ENCODE measurements at regions not wholly inside any gene's neighbourhood (a gene's known extent, or its start where the extent isn't known, plus 50 kb on each side); places are given as distances from the start of the nearest gene placed in this dataset.

DNA sequence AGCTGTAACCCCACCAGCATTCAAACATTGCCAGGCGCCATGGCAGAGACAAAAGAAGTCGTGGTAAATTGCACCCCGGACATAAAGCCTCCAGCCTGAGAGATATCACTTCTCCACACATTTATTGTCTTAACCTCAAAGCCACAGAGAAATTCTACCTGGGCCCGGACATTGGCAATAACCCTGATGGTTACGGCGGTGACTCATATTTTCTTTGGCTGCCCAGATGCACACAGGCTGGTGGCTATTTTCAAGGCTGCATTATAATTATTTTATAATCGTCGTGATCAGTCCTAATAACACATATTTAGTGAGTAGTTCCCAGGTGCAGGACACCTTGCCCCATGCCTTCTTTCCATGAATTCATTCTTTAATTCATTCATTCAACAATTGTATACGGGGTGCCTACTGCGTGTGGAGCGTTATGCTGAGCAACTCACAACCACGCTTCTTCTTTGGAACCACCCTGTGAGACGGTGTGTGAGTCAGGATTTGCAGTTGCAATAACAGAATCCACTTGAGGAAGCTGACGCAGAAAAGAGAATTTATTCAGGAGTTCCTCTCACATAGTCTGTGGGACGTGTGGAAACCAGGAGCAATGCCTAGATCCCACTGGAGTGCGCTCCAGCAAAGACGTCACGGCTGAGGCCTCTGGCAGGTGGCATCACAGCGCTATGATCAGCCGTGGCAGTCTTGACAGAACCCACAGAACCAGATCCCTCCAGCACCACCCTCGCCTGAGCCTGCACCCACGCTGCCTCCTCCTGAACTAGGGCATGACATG, 245.7 kb downstream of the FOXL1 start:
- TF ChIP-seq EZH2 (IDR thresholded peaks at IDR 0.05; ENCODE audit: insufficient read depth, poor library complexity, severe bottlenecking): no peak
- no peak for TF ChIP-seq EZH2phosphoT487 (IDR thresholded peaks at IDR 0.05; ENCODE audit: insufficient read depth, low read depth)

Data from GM23248 (cell line).